Retinal pigment epithelial cell (primary cell): ENCODE measurements at regions not wholly inside any gene's neighbourhood (a gene's known extent, or its start where the extent isn't known, plus 50 kb on each side); places are given as distances from the start of the nearest gene placed in this dataset.
A peak's percentile ranks its signal among the peaks of the same experiment; 100 is the strongest.

Source experiments
- DNase-seq: peaks from one replicate; pipeline ENCODE4 v3.0.0-alpha.2; 2010; ENCODE audit warnings: low read depth
- H3K4me3 ChIP-seq: 2 replicates; pipeline ENCODE4 v1.5.1; 2011; ENCODE audit warnings: mild to moderate bottlenecking, low read length, control low read depth, moderate library complexity
- CTCF ChIP-seq: conservative IDR thresholded peaks from 2 replicates; pipeline ENCODE4 v1.5.1; 2011; ENCODE audit warnings: low read depth, low read length, control low read depth, inconsistent platforms

DNA sequence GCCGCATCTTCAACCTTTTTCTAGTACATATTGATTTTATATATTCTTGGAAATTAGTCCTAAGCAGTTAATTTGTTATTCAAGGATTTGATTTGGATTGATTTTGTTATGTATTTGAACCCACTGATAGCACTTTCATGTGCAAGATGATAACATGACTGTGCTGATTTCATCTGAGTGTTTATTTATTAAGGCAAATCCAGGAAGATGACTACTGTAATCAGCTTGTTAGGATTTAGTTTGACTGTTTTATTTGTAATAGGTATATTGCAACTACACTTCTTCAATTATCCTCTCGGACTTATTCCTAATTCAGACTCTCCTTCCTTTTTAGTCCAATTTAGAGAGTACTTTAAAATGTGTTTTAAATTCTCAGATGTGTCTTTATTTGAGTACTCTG lies 75.1 kb upstream of the PRKG1 start:
- no peak overlapping the region for H3K4me3 ChIP-seq
- TF ChIP-seq CTCF: no peak
- DNase-seq: no peak

DNA sequence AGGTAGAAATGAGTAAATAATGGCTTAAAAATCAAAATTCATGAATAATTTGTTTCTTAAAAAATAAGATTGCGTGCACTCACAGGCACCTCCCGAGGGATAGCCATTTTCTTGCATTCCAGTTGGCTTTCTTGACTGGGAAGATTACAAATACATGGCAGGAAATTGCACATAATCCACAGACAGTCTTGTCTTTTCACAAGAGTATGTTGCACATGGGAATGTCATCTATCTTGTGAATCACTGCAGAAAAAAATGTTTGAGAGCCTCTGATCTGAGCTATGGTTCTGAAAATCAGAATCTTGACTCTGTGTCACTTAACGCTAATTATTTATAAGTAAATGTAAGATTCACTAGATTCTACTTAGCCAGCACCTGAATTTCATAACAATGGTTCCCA lies 74.1 kb upstream of the PRKG1 start:
- no peak for DNase-seq
- TF ChIP-seq CTCF: no peak
- no peak overlapping the region for H3K4me3 ChIP-seq

GRCh38 chr10:51000976-51001375 lies 73.3 kb upstream of the PRKG1 start:
- no peak for DNase-seq
- H3K4me3 ChIP-seq: no peak overlapping the region
- no peak for TF ChIP-seq CTCF

- TF ChIP-seq CTCF: peak; percentile 64
- no peak for DNase-seq
- H3K4me3 ChIP-seq: no peak overlapping the region
Observed at GRCh38 chr10:51001587-51001986, 72.7 kb upstream of the PRKG1 start.

GRCh38 chr10:51002469-51002868 lies 71.8 kb upstream of the PRKG1 start:
- TF ChIP-seq CTCF: no peak
- no peak overlapping the region for H3K4me3 ChIP-seq
- no peak for DNase-seq

DNA sequence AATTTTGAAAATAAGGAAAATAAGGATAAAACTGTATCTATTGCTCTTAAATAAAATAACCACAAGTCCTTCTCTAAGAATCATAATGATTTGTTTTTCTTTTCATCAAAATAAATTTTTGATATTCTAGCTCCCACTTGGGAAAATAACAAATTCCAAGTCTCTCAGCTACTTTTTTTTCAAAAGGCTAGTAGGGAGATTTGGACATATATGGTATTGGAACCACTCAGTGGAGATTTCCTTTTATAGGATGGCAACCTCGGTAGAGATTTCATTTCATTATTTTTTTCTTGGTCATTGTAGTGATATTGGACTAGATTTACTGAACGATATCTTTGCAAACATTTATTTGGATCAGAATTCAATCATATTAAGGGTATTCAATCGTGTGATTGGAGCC lies 69.5 kb upstream of the PRKG1 start:
- TF ChIP-seq CTCF: no peak
- H3K4me3 ChIP-seq: no peak overlapping the region
- no peak for DNase-seq

GRCh38 chr10:51005551-51005950 lies 68.7 kb upstream of the PRKG1 start:
- no peak for TF ChIP-seq CTCF
- DNase-seq: no peak

More at GRCh38 chr10:51005551-51005950, 68.7 kb upstream of the PRKG1 start:
- H3K4me3 ChIP-seq: no peak overlapping the region
